Skin of body (tissue), 1 donor: ENCODE measurements at regions not wholly inside any gene's neighbourhood (a gene's known extent, or its start where the extent isn't known, plus 50 kb on each side); places are given as distances from the start of the nearest gene placed in this dataset.

Experiments
- DNase-seq: peaks from one replicate; lab custom pipeline; 2025; lab: John Stamatoyannopoulos, UW

GRCh38 chr6:93083337-93084230 lies 335.8 kb downstream of the EPHA7 start:
- peak; percentile 77 for DNase-seq

DNA sequence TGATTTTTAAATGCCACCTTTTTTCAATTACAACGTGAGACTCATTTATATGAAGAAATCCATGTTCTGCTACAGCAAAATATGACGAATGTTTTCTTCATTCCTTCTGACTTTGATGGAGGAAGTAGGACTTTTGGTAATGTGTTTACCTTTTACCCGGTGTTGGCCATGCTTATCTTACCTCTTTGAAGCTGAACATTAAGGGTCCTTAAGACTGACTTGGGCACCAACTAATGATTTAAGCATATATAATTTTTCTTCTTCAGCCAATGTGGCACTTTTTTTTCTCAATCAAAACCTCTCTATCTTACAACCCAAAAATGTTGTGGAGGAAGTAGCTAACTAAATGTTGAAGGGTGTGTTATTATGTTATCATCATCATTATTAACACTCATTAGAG lies 337.5 kb downstream of the EPHA7 start:
- no peak for DNase-seq

DNA sequence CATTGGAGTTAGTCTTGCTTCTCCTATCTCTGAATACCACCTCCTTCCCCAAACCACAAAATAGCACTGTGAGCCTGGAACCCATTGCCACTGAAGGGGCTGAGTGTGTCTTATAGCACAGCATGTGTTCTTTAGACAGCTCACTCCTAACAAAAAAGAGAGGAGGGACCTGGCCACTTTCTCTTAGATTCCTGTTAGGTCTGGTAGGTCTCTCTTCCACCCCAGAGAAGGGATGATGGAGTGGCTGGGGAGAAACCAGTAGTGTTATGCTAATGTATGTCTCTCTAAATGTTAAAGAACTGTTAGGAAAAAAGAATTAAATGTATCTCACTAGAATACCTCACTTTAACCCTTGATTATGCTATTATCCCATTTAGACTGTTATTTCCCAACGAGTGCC lies 340.3 kb downstream of the EPHA7 start:
- no peak for DNase-seq

DNA sequence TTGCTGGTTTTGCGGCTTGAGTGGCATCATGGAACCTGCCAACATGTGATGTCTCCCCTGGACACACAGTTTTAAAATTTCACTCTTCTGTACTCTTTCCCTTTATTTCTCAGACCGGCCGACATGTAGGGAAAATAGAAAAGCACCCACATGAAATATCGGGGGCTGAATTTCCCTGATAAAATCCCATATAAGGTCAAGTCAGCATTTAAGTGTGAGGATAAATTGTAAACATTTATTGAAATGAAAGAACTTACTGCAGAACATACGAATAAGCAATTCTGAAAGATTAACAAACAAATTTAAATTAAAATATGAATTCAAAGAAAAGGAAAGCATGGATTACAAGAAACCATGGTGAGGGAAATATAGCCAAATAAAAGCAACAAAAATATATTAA lies 345.5 kb downstream of the EPHA7 start:
- DNase-seq: no peak

DNA sequence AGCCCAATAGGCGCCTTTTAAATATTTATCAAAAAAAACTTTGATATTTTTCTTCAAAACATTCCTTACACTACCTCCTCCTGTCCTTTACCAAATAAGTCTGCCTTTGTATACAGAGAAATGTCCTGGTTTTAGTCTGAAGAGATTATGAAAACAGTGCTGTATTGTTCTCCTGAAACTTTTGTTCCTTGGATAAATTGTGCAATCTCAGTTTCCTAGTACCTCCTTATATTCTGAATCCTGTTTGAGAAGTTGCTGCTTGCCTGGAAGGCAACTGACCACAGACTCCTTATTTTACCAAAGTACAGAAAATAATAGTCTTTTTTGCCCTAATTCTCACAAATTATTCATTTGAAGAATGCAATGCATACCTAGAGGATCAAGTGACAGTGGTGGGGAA lies 349.5 kb downstream of the EPHA7 start:
- no peak for DNase-seq

GRCh38 chr6:93059911-93060310 lies 359.4 kb downstream of the EPHA7 start:
- DNase-seq: no peak

GRCh38 chr6:93057584-93057983 lies 361.8 kb downstream of the EPHA7 start:
- no peak for DNase-seq

GRCh38 chr6:93048381-93048780 lies 371.0 kb downstream of the EPHA7 start:
- DNase-seq: no peak

- no peak for DNase-seq
These were observed 372.3 kb downstream of the EPHA7 start for GRCh38 chr6:93047033-93047432.

GRCh38 chr6:93045156-93045555 lies 374.2 kb downstream of the EPHA7 start:
- DNase-seq: no peak

DNA sequence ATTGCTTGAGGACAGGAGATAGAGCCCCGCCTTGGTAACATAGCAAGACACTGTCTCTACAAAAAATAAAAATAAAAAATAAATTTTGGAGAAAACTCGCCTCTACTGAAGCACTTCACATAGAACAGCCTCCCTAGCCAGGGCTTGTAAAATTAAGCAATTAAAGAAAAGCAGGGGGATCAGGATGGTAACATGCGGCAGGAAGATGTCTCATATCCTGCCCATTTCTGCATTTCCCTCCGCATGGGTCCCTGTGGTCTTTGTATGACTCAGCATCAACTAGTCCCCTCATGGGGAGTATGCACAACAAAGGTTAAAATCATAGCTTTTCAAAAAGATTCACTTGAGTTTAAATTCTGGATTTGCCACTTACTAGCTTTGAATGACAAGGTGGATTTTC lies 379.0 kb downstream of the EPHA7 start:
- DNase-seq: no peak

- DNase-seq: no peak
These were observed 382.5 kb downstream of the EPHA7 start for GRCh38 chr6:93036835-93037234.

- DNase-seq: no peak
These were observed 383.6 kb downstream of the EPHA7 start for GRCh38 chr6:93035756-93036155.

DNA sequence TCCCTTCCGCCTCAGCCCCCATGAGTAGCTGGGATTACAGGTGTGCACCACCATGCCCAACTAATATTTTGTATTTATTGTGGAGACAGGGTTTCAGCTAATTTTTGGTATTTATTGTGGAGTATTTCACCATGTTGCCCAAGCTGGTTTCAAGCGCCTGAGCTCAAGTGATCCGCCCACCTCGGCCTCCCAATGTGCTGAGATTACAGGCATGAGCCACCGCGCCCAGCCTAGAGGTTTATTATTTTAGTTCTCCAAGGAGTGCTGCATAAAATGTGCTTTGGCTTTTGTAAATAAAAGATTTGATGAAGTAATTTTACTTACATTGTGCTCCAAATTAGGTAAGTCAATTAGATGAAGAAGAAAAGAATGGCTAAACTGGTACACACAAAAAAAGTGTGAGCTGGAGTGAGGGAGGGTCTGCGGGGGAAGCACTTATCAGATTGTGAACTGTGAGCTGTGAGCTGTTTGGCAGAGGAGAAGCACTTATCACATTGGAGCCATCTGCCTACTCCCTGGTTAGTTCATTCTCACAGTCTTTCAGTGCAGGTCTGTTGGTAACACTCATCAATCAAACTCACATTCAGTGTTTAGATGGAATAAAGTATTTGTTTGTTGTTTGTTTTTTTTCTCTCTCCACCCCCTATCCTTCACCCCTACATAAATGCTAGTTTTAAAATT lies 398.0 kb downstream of the EPHA7 start:
- DNase-seq: no peak

GRCh38 chr6:93017626-93018025 lies 401.7 kb downstream of the EPHA7 start:
- no peak for DNase-seq

- no peak for DNase-seq
These were observed 402.1 kb downstream of the EPHA7 start for GRCh38 chr6:93017213-93017612.

GRCh38 chr6:93013054-93013453 lies 406.3 kb downstream of the EPHA7 start:
- no peak for DNase-seq

DNA sequence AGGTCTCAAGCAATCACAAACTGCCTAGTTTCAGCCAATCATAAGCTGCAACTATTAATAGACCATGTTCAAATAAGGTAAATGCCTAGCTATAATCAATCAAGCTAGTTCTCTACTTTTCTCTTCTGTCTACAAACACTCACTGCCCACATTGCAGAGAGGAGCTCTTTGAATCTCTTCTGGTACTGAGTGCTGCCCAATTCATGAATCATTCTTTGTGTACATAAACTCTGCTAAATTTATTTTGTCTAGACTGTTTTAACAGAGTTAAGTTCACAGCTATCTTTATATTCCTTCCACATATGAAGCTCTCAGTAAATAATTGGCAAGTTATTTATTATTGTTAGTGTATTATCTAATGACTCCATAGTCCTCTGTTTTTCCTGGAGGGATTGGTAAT lies 411.0 kb downstream of the EPHA7 start:
- no peak for DNase-seq

- no peak for DNase-seq
These were observed 429.7 kb downstream of the EPHA7 start for GRCh38 chr6:92989656-92990055.

GRCh38 chr6:92979281-92979680 lies 440.1 kb downstream of the EPHA7 start:
- DNase-seq: no peak

GRCh38 chr6:92977018-92977417 lies 442.3 kb downstream of the EPHA7 start:
- no peak for DNase-seq

GRCh38 chr6:92967362-92967761 lies 452.0 kb downstream of the EPHA7 start:
- DNase-seq: no peak

- no peak for DNase-seq
These were observed 456.5 kb downstream of the EPHA7 start for GRCh38 chr6:92962846-92963245.
